HEK293T (cell line): ENCODE measurements at regions not wholly inside any gene's neighbourhood (a gene's known extent, or its start where the extent isn't known, plus 50 kb on each side); places are given as distances from the start of the nearest gene placed in this dataset.

ENCODE experiments used
- ARNT ChIP-seq: fragments of 450-650 bp; IDR thresholded peaks from 2 replicates; pipeline ENCODE4 v1.6.1; 2017; ENCODE audit warnings: mild to moderate bottlenecking
- BHLHE40 ChIP-seq: fragments of 450-650 bp; IDR thresholded peaks from 2 replicates; pipeline ENCODE4 v1.6.1; 2016; ENCODE audit warnings: mild to moderate bottlenecking, moderate library complexity, borderline replicate concordance
- FOXA1 ChIP-seq: fragments of 450-650 bp; IDR thresholded peaks from 2 replicates; pipeline ENCODE4 v1.6.1; 2016; ENCODE audit warnings: mild to moderate bottlenecking
- FOXK2 ChIP-seq: fragments of 450-650 bp; IDR thresholded peaks from 2 replicates; pipeline ENCODE4 v1.6.1; 2016; ENCODE audit warnings: mild to moderate bottlenecking
- FOXM1 ChIP-seq: fragments of 450-650 bp; IDR thresholded peaks from 2 replicates; pipeline ENCODE4 v1.6.1; 2017; ENCODE audit warnings: mild to moderate bottlenecking, borderline replicate concordance
- SP1 ChIP-seq: fragments of 450-650 bp; IDR thresholded peaks from 2 replicates; pipeline ENCODE4 v1.6.1; 2017

DNA sequence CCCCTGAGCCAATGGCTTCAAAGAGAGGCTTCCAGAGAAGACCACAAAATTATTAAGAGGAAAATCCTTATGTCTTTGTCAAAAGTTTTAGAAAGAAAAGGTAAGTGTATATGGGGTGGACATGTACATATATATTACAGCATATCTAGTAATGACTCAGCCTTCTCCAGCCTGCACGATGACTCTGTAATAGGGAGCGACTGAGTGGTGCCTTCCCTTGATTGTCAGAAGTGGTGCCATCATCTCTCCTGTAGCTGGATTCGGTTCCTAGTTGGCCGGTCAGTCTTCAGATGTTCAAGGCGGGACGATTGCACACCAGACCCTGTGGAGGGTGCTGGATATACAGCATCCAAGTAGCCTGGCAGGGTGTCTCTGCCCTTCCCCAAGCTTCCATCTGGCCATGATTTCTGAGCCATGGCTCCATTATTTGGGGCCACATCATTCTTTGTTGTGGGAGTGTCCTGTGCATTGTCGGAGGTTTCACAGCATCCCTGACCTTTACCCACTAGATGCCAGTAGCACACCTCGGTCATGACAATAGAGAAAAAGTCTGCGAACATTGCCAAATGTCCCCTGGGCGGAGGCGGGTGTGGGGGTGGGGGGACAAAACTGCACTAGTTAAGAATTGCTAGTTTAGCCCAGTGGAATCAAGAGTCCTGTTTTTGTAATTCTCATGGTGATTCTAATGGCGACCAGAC, 206.2 kb upstream of the KAZN start:
- TF ChIP-seq FOXK2 (no peak), BHLHE40 (no peak), FOXM1 (no peak), SP1 (no peak), FOXA1 (no peak), ARNT (no peak)
